OCI-LY7 (cell line): ENCODE measurements at regions not wholly inside any gene's neighbourhood (a gene's known extent, or its start where the extent isn't known, plus 50 kb on each side); places are given as distances from the start of the nearest gene placed in this dataset.

Experiments
- CTCF ChIP-seq: fragments of 200-600 bp; sonication (generic); conservative IDR thresholded peaks from 2 replicates; pipeline ENCODE4 v1.5.1; 2014; ENCODE audit warnings: mild to moderate bottlenecking, antibody characterized with exemption, low read length, moderate library complexity, mixed read lengths
- EZH2phosphoT487 ChIP-seq: fragments of 200-600 bp; sonication (generic); IDR thresholded peaks from 2 replicates; pipeline ENCODE4 v1.6.1; 2018; ENCODE audit warnings: low read depth, borderline replicate concordance, mild to moderate bottlenecking, mixed run types, antibody characterized with exemption, low read length, moderate library complexity, mixed read lengths

GRCh38 chr4:132792310-132792709, 356.8 kb upstream of the PCDH10 start:
- TF ChIP-seq CTCF = no peak
- no peak for TF ChIP-seq EZH2phosphoT487
